ENCODE measurements at regions not wholly inside any gene's neighbourhood (a gene's known extent, or its start where the extent isn't known, plus 50 kb on each side); places are given as distances from the start of the nearest gene placed in this dataset.

DNA sequence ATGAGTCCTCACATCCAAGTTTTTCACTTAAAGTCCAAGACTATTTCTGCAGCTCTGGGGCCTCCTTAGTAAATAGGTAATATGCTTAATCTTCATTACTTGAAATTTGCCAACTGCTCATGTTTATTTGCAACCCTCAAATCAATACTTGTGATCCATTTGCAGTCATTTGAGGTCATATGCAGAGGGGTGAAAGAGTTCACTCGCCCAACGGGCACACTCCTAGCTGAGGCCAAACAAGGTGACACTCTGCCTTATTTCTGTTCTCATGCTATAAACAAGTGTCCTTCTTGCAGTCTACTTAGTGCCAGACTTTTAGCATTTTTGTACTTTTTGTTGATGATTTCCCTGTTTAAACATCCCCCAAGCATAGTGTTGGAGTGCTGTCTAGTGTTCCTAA lies 409.9 kb downstream of the AEBP2 start:
- intact Hi-C loops (cut with micrococcal nuclease), result no loop called here
- Histone ChIP-seq H3K4me1 (ENCODE audit: control insufficient read depth in 1 of 2, insufficient read depth in 2 of 2, low read length in 2 of 2) (no peaks in the 10 kb centered on the region; a peak in 1 of 4 replicates), H3K4me3 (replicated peaks in 1 of 2; ENCODE audit: low read depth in 1 of 2, low read length in 2 of 2) (no peak overlapping the region), H2AFZ (ENCODE audit: low read depth, low read length, poor library complexity, severe bottlenecking) (no peak overlapping the region), H3K79me2 (ENCODE audit: insufficient read depth, low read length) (no peaks in the 10 kb centered on the region), H3K9ac (ENCODE audit: low read length) (no peak overlapping the region), H3K9me2 (ENCODE audit: insufficient read depth) (no peaks in the 10 kb centered on the region), H3K36me3 (ENCODE audit: control insufficient read depth in 1 of 2, insufficient read depth in 2 of 2, low read length in 2 of 2) (no peaks in the 10 kb centered on the region), H3K27me3 (ENCODE audit: insufficient read depth, low read length) (no peaks in the 10 kb centered on the region), H4K20me1 (ENCODE audit: insufficient read depth) (no peaks in the 10 kb centered on the region), H3K9me3 (ENCODE audit: control insufficient read depth in 1 of 2, insufficient read depth in 1 of 2, low read depth in 1 of 2, low read length in 2 of 2) (no peaks in the 10 kb centered on the region), H3K4me2 (ENCODE audit: low read length) (no peak overlapping the region), H3K27ac (ENCODE audit: low read depth, low read length) (no peak overlapping the region)
- no TSS peak for BruUV-seq (replicated peaks)
- TF ChIP-seq SP1 (IDR thresholded peaks at IDR 0.05; ENCODE audit: low read depth), result no peak
- POLR2A ChIA-PET, result no interaction called here
- RAD21 ChIA-PET (ENCODE audit: low non-redundant PET in 1 of 2, low total read pairs in 2 of 2, uncharacterized antibody in 2 of 2, unreplicated experiment in 2 of 2), result no interaction called here
- DNase-seq (ENCODE audit: low read depth, low spot score) (no peak), ATAC-seq (no peak)
- CTCF ChIA-PET, result no interaction called here

DNA sequence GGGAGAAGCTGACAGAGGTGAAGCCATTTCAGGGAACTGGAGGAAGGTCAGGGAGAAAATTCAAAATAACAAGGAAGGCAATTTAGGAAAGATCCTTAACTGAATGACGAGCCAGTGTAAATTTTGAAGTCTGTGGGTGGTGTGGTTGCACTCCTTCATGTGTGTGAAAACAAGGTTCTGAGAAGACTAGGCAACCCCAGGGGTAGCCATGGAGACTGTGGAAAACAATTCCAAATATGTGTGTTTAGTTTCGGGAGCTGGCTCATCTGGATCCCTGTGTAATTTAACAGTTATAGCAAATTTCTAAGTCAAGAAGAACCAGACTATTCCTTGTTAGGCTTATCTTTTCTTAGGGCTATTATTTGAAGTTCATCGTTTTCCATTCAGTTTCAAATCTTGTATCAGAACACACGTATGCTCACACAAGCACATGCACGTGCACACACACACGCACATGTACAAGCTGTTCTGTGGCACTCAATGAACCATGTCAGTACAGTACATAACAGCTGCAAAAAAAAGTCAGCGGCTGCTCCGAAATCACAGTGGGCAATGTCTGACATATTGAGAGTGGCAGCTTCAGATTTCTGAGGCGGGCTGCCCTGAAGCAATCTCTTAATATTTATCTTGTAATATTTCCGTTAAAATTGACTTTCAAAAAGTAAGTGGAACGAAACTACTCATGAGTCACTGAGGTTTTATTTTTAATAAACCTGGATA lies 411.2 kb downstream of the AEBP2 start:
- intact Hi-C loops (cut with micrococcal nuclease), result no loop called here
- TF ChIP-seq, protein P1, sequence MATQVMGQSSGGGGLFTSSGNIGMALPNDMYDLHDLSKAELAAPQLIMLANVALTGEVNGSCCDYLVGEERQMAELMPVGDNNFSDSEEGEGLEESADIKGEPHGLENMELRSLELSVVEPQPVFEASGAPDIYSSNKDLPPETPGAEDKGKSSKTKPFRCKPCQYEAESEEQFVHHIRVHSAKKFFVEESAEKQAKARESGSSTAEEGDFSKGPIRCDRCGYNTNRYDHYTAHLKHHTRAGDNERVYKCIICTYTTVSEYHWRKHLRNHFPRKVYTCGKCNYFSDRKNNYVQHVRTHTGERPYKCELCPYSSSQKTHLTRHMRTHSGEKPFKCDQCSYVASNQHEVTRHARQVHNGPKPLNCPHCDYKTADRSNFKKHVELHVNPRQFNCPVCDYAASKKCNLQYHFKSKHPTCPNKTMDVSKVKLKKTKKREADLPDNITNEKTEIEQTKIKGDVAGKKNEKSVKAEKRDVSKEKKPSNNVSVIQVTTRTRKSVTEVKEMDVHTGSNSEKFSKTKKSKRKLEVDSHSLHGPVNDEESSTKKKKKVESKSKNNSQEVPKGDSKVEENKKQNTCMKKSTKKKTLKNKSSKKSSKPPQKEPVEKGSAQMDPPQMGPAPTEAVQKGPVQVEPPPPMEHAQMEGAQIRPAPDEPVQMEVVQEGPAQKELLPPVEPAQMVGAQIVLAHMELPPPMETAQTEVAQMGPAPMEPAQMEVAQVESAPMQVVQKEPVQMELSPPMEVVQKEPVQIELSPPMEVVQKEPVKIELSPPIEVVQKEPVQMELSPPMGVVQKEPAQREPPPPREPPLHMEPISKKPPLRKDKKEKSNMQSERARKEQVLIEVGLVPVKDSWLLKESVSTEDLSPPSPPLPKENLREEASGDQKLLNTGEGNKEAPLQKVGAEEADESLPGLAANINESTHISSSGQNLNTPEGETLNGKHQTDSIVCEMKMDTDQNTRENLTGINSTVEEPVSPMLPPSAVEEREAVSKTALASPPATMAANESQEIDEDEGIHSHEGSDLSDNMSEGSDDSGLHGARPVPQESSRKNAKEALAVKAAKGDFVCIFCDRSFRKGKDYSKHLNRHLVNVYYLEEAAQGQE (IDR thresholded peaks at IDR 0.05; ENCODE audit: low read depth), result no peak
- TF ChIP-seq, protein P2, sequence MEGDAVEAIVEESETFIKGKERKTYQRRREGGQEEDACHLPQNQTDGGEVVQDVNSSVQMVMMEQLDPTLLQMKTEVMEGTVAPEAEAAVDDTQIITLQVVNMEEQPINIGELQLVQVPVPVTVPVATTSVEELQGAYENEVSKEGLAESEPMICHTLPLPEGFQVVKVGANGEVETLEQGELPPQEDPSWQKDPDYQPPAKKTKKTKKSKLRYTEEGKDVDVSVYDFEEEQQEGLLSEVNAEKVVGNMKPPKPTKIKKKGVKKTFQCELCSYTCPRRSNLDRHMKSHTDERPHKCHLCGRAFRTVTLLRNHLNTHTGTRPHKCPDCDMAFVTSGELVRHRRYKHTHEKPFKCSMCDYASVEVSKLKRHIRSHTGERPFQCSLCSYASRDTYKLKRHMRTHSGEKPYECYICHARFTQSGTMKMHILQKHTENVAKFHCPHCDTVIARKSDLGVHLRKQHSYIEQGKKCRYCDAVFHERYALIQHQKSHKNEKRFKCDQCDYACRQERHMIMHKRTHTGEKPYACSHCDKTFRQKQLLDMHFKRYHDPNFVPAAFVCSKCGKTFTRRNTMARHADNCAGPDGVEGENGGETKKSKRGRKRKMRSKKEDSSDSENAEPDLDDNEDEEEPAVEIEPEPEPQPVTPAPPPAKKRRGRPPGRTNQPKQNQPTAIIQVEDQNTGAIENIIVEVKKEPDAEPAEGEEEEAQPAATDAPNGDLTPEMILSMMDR (IDR thresholded peaks at IDR 0.05 in 2 of 3, conservative IDR thresholded peaks at IDR 0.05 in 1 of 3; ENCODE audit: borderline replicate concordance in 1 of 3, insufficient read depth in 1 of 3, low read depth in 2 of 3, low read length in 2 of 3), result no peak
- no peak for TF ChIP-seq YY1 (IDR thresholded peaks at IDR 0.05; ENCODE audit: extremely low read depth, insufficient replicate concordance, low read depth, low read length)
- TF ChIP-seq ZNF274 (IDR thresholded peaks at IDR 0.05; ENCODE audit: low read depth, low read length), result no peak
- no peak for TF ChIP-seq SIN3A (IDR thresholded peaks at IDR 0.05; ENCODE audit: low read depth)
- no peak for TF ChIP-seq ELF1 (IDR thresholded peaks at IDR 0.05; ENCODE audit: borderline replicate concordance, low read depth)
- Histone ChIP-seq H3K4me2 (ENCODE audit: low read length) (no peak overlapping the region), H3K79me2 (ENCODE audit: insufficient read depth, low read length) (no peaks in the 10 kb centered on the region), H3K4me3 (replicated peaks in 1 of 2; ENCODE audit: low read depth in 1 of 2, low read length in 2 of 2) (no peak overlapping the region), H3K9ac (ENCODE audit: low read length) (no peak overlapping the region), H3K9me2 (ENCODE audit: insufficient read depth) (no peaks in the 10 kb centered on the region), H3K27me3 (ENCODE audit: insufficient read depth, low read length) (no peaks in the 10 kb centered on the region), H4K20me1 (ENCODE audit: insufficient read depth) (no peaks in the 10 kb centered on the region), H3K9me3 (ENCODE audit: control insufficient read depth in 1 of 2, insufficient read depth in 1 of 2, low read depth in 1 of 2, low read length in 2 of 2) (no peaks in the 10 kb centered on the region), H3K36me3 (ENCODE audit: control insufficient read depth in 1 of 2, insufficient read depth in 2 of 2, low read length in 2 of 2) (no peaks in the 10 kb centered on the region), H2AFZ (ENCODE audit: low read depth, low read length, poor library complexity, severe bottlenecking) (no peak overlapping the region), H3K27ac (ENCODE audit: low read depth, low read length) (no peak overlapping the region), H3K4me1 (ENCODE audit: control insufficient read depth in 1 of 2, insufficient read depth in 2 of 2, low read length in 2 of 2) (no peaks in the 10 kb centered on the region; a peak in 1 of 4 replicates)
- ChIA-PET POLR2A (no interaction called here), RAD21 (ENCODE audit: low non-redundant PET in 1 of 2, low total read pairs in 2 of 2, uncharacterized antibody in 2 of 2, unreplicated experiment in 2 of 2) (interaction anchor here in 1 of 2 experiments (0.6 kb wide), 1 partner anchor 14 kb away, joined by 3 read pairs; no protein-coding TSS in a partner anchor), CTCF (no interaction called here)
- BruUV-seq (replicated peaks), result no TSS peak
- DNase-seq (ENCODE audit: low read depth, low spot score) (no peak), ATAC-seq (no peak)
